HEK293 (cell line): ENCODE measurements at regions not wholly inside any gene's neighbourhood (a gene's known extent, or its start where the extent isn't known, plus 50 kb on each side); places are given as distances from the start of the nearest gene placed in this dataset.

Source experiments
- CTCF ChIA-PET: fragments of 350-600 bp; formaldehyde crosslinking; extraction: SDS; loops from one replicate; lab custom pipeline; 2021; ENCODE audit warnings: antibody characterized with exemption; lab: Yijun Ruan, JAX
- POLR2A ChIA-PET: fragments of 300-600 bp; formaldehyde crosslinking; extraction: SDS; loops from one replicate; lab custom pipeline; 2020; ENCODE audit warnings: antibody characterized with exemption, inconsistent platforms; lab: Yijun Ruan, JAX
- H3K27ac ChIP-seq: fragments of 200-500 bp; sonication (Bioruptor generic); 2 replicates; pipeline ENCODE4 v1.5.1; 2014; ENCODE audit warnings: low read depth, low read length, control low read depth, inconsistent platforms; ENCODE audit errors: extremely low read depth
- H3K36me3 ChIP-seq, 2 experiments: fragments of 200-500 bp in 1 of 2; sonication (Bioruptor generic) in 1 of 2; 1 replicate in 1 of 2; 2 replicates in 1 of 2; pipeline ENCODE4 v1.5.1; 2014 to 2017; ENCODE audit warnings: inconsistent platforms in 2 of 2, low read length in 2 of 2; ENCODE audit not compliant: control insufficient read depth in 2 of 2, insufficient read depth in 1 of 2
- H3K4me1 ChIP-seq: fragments of 200-500 bp; sonication (Bioruptor generic); 2 replicates; pipeline ENCODE4 v1.5.1; 2014; ENCODE audit warnings: mild to moderate bottlenecking, low read length, inconsistent platforms; ENCODE audit not compliant: control insufficient read depth, insufficient read depth
- H3K4me3 ChIP-seq: 2 replicates; pipeline ENCODE4 v1.5.1; 2011; ENCODE audit warnings: low read depth, mild to moderate bottlenecking, control low read depth, low read length, moderate library complexity
- H3K9me3 ChIP-seq: fragments of 200-500 bp; sonication (Bioruptor generic); 2 replicates; pipeline ENCODE4 v1.5.1; 2014; ENCODE audit warnings: low read depth, low read length, inconsistent platforms; ENCODE audit not compliant: control insufficient read depth, insufficient read depth
- IKZF3 ChIP-seq: fragments of 450-650 bp; IDR thresholded peaks from 2 replicates; pipeline ENCODE4 v1.5.0; 2018; ENCODE audit warnings: missing biosample characterization, mild to moderate bottlenecking, missing genetic modification characterization, moderate library complexity
- PRDM2 ChIP-seq: fragments of 450-650 bp; formaldehyde crosslinking; IDR thresholded peaks from 2 replicates; pipeline ENCODE4 v1.5.1; 2016; ENCODE audit warnings: missing biosample characterization, missing genetic modification characterization, borderline replicate concordance
- SP2 ChIP-seq: fragments of 450-650 bp; formaldehyde crosslinking; IDR thresholded peaks from 2 replicates; pipeline ENCODE4 v1.5.1; 2016; ENCODE audit warnings: missing biosample characterization, missing genetic modification characterization
- ZBTB10 ChIP-seq: fragments of 450-650 bp; formaldehyde crosslinking; IDR thresholded peaks from 2 replicates; pipeline ENCODE4 v1.5.1; 2016; ENCODE audit warnings: missing biosample characterization, missing genetic modification characterization
- ZFP41 ChIP-seq: fragments of 450-650 bp; formaldehyde crosslinking; IDR thresholded peaks from 2 replicates; pipeline ENCODE4 v1.5.1; 2016; ENCODE audit warnings: missing biosample characterization, missing genetic modification characterization, borderline replicate concordance
- ZNF114 ChIP-seq: fragments of 450-650 bp; formaldehyde crosslinking; IDR thresholded peaks from 2 replicates; pipeline ENCODE4 v1.5.0; 2017; ENCODE audit warnings: missing biosample characterization, missing genetic modification characterization
- ZNF223 ChIP-seq: fragments of 450-650 bp; formaldehyde crosslinking; IDR thresholded peaks from 2 replicates; pipeline ENCODE4 v1.5.1; 2016; ENCODE audit warnings: missing biosample characterization, missing genetic modification characterization
- ZNF266 ChIP-seq: fragments of 450-650 bp; formaldehyde crosslinking; IDR thresholded peaks from 2 replicates; pipeline ENCODE4 v1.5.1; 2016; ENCODE audit warnings: missing biosample characterization, missing genetic modification characterization, low read depth
- ZNF350 ChIP-seq: fragments of 450-650 bp; formaldehyde crosslinking; IDR thresholded peaks from 2 replicates; pipeline ENCODE4 v1.5.0; 2017; ENCODE audit warnings: missing biosample characterization, mild to moderate bottlenecking, missing genetic modification characterization
- ZNF624 ChIP-seq: fragments of 450-650 bp; formaldehyde crosslinking; IDR thresholded peaks from 2 replicates; pipeline ENCODE4 v1.5.1; 2017; ENCODE audit warnings: missing biosample characterization, missing genetic modification characterization
- ZSCAN23 ChIP-seq: fragments of 450-650 bp; formaldehyde crosslinking; IDR thresholded peaks from 2 replicates; pipeline ENCODE4 v1.5.1; 2016; ENCODE audit warnings: missing biosample characterization, missing genetic modification characterization
- TF ChIP-seq, protein P1 (sequence below): fragments of 450-650 bp; formaldehyde crosslinking; IDR thresholded peaks from 2 replicates; pipeline ENCODE4 v1.5.1; 2016; ENCODE audit warnings: missing biosample characterization, missing genetic modification characterization, borderline replicate concordance

DNA sequence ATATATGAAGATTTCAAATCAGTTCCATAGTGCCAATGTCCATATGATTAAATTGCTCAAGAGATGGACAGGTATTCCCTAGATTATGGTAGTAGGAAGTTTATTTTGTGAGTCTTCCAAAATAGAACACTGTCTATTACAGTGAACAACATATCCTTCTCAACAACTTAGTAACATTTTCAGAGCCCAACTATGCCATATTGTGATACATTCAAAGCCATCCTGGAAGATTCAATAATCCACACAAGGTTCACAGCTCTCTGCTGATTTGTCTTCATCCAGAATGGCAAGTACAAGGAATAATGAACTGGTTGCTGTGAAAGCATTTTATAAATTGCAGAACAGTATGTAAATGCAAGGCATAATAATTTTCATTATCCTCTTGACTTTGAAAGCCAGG, 213.9 kb downstream of the CHRM2 start:
- POLR2A ChIA-PET: no interaction called here
- CTCF ChIA-PET: no interaction called here
- TF ChIP-seq ZNF266 (tag by site-specific recombination) (no peak), ZNF223 (tag by site-specific recombination) (no peak), IKZF3 (tag by site-specific recombination) (no peak), ZFP41 (tag by site-specific recombination) (no peak), ZSCAN23 (tag by site-specific recombination) (no peak), ZNF114 (tag by site-specific recombination) (no peak), SP2 (tag by site-specific recombination) (no peak), ZNF350 (tag by site-specific recombination) (no peak), PRDM2 (tag by site-specific recombination) (no peak), ZBTB10 (no peak), ZNF624 (tag by site-specific recombination) (no peak)
- TF ChIP-seq, protein P1, sequence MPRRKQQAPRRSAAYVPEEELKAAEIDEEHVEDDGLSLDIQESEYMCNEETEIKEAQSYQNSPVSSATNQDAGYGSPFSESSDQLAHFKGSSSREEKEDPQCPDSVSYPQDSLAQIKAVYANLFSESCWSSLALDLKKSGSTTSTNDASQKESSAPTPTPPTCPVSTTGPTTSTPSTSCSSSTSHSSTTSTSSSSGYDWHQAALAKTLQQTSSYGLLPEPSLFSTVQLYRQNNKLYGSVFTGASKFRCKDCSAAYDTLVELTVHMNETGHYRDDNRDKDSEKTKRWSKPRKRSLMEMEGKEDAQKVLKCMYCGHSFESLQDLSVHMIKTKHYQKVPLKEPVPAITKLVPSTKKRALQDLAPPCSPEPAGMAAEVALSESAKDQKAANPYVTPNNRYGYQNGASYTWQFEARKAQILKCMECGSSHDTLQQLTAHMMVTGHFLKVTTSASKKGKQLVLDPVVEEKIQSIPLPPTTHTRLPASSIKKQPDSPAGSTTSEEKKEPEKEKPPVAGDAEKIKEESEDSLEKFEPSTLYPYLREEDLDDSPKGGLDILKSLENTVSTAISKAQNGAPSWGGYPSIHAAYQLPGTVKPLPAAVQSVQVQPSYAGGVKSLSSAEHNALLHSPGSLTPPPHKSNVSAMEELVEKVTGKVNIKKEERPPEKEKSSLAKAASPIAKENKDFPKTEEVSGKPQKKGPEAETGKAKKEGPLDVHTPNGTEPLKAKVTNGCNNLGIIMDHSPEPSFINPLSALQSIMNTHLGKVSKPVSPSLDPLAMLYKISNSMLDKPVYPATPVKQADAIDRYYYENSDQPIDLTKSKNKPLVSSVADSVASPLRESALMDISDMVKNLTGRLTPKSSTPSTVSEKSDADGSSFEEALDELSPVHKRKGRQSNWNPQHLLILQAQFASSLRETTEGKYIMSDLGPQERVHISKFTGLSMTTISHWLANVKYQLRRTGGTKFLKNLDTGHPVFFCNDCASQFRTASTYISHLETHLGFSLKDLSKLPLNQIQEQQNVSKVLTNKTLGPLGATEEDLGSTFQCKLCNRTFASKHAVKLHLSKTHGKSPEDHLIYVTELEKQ (tag by site-specific recombination): no peak
- no peaks in the 10 kb centered on the region for H3K4me1 ChIP-seq
- no peaks in the 10 kb centered on the region for H3K36me3 ChIP-seq
- H3K4me3 ChIP-seq: no peak overlapping the region
- no peak overlapping the region for H3K27ac ChIP-seq
- H3K9me3 ChIP-seq: no peaks in the 10 kb centered on the region
